ENCODE measurements at regions not wholly inside any gene's neighbourhood (a gene's known extent, or its start where the extent isn't known, plus 50 kb on each side); places are given as distances from the start of the nearest gene placed in this dataset.

- TF ChIP-seq BHLHE40 (IDR thresholded peaks at IDR 0.05; ENCODE audit: low read length) (no peak), JUN (CRISPR knock-in tag; IDR thresholded peaks at IDR 0.05) (no peak), MXI1 (IDR thresholded peaks at IDR 0.05; ENCODE audit: borderline replicate concordance, low read depth, low read length) (no peak)
Observed at GRCh38 chr20:43853918-43854317, 60.7 kb upstream of the TOX2 start.

Data from HepG2 (cell line).